Pulmonary artery endothelial cell (primary cell): ENCODE measurements at regions not wholly inside any gene's neighbourhood (a gene's known extent, or its start where the extent isn't known, plus 50 kb on each side); places are given as distances from the start of the nearest gene placed in this dataset.

Experiments used
- DNase-seq: peaks from one replicate; pipeline ENCODE4 v3.0.0-alpha.2; 2011; ENCODE audit warnings: low read depth, low spot score

DNA sequence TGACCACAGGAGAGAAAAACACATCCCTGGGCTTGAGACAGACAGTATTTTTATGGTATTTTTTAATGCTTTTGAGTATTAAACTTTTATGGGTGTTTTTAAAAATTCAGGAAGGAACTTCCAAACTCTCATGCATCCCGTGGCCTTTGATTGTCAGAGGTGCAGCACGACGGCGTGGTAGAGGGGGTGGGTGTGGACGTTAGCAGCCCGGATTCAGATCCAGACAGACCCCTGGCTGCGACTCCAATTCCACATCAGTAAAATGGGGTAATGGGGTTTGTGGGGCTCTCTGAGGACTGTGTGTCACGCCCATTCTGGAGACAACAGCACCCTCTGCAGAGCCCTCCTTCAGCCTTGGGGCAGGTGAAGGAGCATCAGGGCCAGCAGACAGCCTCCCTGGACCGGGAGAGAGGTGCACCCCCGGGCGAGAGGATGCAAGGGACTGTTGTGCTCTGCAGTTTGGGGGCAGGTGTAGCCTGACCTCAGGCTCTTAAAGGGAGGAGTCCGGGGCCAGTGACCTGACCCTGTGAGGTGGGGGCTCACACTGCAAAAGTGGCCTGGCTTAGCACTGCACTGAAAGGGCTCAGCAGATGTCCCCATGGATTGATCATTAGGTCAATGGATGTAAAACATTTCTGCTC, 1024.3 kb downstream of the TBC1D22A start:
- DNase-seq = no peak

DNA sequence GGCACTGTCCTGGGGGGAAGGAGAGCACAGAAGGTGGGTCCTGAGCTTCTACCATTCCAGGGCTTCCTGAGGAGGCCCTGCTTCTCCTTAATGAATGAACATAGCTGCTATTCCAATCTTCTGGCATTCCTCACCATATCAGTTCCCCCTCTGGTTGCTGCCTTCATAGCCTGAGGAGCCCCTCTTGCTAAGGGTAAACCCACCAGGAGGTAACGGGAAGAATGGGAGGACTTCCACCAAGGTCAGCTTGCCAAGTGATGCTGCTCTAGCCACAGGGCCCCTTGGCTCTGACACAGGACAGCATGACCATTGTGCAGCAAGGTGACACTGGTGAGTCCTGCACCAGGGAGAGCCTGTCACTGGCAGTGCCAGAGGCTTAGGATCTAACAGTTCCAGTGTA, 1022.5 kb downstream of the TBC1D22A start:
- DNase-seq = no peak

DNA sequence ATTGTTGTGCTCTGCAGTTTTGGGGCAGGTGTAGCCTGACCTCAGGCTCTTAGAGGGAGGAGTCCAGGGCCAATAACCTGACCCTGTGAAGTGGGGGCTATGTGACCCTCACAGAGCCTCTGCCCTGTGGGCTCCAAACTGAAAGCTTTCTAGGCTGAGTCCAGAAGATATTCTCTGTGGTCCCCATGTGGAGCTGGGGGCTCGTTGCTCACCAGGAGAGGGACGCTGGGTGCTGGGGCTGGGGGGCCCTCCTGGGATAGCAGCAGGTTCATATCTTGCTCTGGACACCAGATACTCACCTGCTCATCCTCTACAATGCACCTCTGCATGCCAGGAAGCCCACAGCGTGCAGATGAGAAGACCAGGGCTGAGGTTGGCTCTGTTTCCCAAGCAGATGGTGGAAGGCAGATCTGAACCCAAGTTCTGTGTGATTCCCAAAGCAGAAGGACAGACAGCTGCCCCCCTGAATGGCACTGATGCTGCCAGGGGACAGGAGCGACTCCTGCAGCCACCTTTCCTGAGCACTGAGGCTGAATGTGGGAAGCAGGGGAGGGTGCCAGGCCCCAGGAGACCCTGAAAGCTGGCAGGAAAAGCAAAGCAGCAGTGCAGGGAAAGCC, 1022.0 kb downstream of the TBC1D22A start:
- no peak for DNase-seq

DNA sequence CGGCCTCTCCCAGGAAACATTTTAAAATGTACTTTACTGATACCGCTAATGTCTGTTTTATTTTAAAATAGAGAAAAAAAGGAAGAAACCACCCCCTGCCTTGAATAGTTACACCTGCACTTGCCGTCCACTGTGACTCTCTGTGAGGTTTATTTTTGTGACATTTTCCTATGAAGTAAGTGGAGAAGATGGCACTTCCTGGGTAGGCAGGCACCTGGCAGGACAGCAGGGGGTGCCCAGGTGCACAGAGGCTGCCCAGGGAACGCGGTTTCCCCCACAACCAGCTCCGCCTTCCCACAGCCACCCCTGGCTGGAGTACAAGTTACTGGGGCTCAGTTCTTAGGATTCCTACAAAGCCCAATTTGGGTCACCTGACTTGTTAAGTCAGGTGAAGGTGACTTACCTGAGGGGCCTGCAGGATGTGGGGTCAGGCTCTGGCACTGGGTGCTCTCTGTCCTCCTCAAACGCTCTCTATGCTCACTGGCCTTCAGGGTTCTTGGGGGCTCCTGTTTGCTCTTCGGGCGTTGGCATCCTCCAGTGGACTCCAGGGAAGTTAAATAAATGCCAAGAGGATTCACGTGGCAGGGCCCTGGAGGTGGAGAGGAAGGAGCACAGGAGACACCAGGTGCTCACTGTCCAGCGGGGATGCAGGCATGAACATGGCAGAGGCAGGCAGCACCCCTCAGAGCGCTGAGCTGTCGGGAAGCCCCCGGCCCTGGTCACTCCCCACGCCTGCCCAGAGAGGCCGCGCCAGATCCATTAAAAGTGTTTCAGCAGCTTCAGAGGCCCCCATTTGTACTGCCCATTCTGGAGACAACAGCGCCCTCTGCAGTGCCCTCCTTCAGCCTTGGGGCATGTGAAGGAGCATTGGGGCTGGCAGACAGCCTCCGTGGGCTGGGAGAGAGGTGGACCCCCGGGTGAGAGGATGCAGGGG, 1021.2 kb downstream of the TBC1D22A start:
- no peak for DNase-seq

DNA sequence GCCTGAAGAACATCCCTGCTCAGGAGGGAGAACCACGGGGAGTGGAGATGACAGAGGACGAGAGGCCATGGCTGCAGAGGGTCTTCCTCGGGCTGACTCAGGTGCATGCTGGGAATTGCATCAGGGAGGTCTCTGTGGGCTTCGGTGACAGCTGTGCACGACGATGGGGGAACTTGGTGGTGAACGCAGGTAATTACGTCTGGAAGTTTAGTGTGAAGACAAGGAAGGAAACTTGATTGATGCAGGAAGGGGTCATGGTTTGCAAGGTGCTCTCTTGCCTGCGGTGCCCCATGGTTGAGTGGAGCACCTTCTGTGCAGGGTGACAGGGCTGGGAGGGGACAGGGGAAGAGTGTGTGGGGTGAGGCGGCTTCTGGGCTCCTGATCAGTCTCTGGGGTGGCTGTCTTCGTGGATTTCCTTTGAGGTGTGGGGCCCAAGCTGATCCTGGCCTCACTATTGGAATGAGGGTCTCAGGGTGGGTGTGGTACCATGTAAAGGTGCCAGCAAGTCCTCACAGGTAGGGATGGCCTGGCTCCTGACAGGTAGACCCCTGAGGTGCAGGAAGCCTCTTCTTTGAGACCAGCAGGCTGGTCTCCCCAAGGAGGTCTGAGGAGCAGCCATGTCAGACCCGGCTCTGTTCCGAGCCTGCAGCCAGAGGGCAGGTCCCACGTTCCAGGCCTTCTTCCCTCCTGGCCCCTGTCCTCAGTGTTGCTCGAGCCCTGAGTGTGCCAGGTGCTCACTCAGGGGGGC, 1020.1 kb downstream of the TBC1D22A start:
- DNase-seq = no peak

DNA sequence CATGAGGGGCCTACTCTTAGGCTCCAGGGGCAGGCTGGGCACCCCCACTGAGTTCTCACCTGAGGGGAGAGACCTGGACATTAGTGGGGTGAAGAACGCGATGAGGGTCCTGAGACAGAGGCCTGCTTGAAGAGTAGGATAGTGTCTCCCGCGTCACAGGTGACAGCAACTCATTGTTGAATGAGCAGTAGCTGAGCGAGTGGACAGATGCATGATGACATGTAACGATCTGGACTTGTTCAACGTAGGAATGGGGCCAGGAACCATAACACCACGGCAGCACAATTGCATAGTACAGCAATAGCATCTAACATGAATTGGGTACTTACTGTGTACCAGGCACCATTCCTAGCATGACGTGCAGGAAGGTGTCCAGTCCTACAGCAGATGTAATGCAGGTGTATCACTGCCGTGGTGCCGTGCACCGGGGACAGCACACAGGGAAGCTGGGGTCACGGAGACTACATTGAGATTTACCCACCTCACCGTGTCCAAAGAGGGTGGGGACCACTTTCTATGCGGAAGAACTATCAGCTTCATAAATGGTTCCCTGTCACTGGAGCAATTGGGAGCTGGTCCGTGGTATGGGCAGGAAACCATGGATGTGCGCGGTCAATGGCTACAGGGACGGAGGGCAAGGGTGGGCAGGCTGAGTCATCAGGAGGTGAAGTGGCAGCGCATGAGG, 1019.1 kb downstream of the TBC1D22A start:
- DNase-seq = no peak

DNA sequence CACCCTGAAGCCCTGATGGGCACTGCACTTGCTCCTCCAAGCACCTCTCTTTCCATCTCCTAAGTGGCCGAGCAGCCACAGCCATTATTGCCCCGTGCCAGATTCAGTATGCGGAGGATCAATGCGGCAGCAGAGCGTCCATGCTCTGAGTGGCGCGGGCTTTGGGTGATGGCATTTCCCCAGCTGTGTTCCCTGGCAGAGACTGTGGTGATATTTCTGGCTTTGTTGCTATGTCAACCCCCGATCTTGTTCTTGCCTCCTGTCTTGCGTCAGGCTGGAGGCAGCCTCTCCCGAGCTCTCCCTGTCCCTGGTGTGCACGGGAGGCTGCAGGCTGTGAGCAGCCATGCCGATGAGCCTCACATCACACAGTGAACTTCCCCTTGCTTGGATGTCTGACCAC, 1018.6 kb downstream of the TBC1D22A start:
- no peak for DNase-seq

DNA sequence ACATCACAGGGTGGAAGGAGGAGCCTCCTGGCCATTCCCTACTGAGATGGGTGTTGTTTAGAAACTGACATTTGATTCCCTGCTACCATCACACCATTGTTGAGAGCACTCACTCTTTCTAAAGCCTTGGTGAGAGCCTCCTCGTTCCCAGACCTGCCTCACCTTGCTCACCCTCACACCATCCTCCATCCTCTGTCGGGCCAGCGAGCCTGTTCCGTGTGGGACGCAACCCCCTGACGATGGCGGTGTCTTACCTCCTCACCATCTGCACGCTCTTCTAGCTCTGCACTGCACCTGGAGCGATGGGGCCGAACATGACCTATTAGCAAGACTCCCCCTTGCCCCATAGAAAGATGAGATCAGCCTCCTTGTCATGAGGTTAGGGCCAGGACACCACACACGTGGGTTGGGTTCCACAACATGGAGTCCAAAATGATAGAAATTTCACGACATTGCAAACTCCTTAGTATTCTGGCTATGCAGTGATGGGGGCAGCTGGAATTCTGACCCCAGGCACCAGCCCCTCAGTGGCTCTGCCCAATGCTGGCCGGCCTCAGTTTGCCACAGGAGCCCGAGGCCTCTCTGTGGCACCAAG, 1017.9 kb downstream of the TBC1D22A start:
- no peak for DNase-seq

DNA sequence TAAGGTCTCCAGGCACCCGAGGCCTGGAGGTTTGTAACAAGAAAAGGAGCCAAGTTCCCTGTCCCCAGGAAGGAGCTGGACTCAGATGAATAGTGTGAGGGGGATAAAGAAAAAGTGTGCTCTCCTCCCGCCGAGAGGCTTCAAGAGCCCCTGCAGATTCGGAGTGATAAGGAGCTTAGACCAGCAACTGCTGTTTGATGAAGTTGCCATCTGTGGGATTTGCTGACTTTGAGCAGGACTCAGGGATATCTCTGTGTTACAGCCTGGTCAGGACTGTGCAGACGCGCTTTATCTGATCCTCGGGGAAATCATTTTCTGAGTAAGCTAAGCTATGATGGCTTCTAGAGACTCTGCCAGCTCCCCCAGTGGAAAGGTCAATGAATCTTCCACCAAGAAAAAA, 1017.0 kb downstream of the TBC1D22A start:
- no peak for DNase-seq

DNA sequence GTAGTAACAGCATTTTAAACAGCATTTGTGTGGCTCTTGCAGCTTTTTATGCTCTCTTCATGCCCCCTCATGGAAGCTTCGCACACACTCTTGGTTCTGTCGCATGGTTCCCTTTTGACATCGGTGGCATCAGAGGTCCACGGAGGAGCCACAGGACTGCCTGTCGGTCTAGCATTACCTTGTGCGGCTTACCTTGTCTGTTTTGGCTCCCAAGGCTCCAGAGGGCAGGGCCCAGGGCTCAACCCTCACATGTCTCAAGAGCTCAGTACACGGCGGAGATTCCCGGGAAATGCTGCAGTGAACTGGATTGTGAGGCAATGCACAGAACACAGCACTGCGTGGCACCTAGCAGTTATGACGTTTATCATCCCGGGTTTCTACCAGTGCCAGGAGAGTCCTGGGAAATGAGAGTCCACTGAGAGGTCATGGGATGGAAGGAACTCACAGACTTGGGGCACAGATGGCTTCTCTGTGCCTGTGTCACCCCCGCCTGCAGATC, 1015.8 kb downstream of the TBC1D22A start:
- DNase-seq = no peak

DNA sequence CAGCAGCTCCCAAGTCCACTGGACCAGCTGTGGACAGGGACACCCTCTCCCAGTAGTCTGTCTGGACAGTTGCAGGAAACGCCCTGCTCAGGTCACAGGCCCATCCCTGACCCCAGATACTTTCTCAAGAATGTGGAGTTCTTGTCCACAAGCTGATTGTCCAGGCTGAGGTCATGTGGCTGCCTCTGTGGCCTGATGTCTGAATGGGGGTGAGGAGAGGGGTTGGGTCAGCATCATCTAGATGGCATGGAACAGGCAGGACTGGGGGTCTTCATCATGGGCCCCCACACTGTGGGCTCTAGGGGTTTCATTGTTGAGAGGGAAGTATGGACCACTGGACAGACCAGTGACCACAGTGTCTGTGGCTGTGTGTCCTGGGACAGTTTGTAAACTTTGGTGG, 1015.0 kb downstream of the TBC1D22A start:
- no peak for DNase-seq

DNA sequence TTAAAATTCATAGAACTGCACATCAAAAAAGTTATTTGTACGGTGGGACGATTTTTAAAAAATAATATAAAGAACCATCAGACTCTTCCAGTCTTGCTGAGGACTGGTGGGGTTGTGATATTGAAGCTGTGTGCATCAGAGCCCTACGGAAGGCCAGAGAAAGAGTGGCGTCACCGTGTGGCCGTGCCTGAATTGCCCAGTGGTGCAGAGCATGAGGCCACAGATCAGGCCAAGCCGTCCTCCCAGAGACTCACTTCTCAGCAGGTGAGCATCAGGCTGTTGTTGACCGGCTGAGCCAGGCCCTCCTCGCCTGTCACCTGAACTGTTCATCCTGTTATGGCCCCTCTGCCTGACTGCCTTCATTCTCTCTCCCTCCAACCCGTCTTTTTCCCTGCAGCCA, 1013.9 kb downstream of the TBC1D22A start:
- DNase-seq = no peak

DNA sequence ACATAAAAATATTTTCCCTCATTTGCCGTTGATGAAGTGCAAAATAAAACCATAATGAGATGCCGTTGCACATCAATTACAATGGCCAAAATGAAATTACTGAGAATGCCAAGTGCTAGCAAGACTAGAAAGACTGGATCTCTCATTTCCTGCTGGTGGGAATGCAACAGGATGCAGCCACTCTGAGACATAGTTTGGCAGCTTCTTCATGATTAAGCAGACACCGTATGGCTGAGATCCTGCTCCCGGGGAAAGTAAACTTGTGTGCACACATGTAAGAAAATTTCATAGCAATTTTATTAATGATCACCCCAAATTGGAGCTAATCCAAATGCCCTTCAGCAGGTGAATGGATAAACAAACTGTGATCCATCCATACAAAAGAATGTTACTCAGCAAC, 1013.2 kb downstream of the TBC1D22A start:
- no peak for DNase-seq

DNA sequence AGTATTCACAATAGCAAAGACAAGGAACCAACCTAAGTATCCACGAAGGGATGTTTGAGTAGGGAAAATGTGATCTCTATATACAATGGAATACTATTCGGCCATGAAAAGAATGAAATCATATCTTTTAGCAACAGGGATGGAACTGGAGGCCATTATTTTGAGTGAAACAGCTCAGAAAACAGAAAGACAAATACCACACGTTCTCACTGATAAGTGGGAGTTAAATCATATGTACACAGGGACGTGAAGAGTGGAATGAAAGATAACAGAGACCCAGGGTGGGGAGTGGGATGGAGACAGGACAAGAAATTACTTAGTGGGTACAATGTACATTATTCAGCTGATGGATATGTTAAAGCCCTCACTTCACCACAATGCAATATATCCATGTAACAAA, 1012.7 kb downstream of the TBC1D22A start:
- DNase-seq = no peak

DNA sequence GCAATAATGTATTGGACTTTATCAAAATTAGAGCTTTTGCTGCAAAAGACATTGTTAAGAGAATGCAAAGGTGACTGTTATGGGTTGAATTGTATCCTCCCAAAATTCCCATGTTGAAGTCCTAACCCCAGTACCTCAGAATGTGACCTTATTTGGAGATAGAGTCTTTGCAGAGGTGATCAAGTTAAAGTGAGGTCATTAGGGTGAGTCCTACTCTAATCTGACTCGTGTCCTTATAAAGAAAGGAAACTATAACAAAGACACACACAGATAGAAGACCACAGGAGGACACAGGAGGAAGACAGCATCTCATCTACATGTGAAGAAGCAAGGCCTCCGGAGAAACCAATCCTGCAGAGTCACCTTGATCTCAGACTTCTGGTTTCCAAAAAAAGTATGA, 1011.2 kb downstream of the TBC1D22A start:
- DNase-seq = no peak

DNA sequence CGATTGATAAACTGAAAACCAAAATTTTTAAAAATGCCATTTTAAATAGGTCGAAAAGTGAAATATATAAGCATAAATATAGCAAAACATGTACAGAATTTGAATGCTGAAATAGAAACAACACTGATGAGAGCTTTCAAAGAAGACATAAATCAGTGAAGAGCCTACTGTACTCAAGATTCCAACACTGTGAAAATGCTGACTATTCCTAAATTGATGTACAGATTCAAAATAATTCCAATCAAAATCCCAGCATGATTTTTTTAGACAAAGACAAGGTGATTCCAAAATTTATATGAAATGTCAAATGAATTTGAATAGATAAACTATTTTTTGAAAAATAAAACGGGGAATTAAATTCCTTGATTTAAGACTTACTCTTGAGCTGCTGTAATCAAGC, 1010.4 kb downstream of the TBC1D22A start:
- DNase-seq = no peak

DNA sequence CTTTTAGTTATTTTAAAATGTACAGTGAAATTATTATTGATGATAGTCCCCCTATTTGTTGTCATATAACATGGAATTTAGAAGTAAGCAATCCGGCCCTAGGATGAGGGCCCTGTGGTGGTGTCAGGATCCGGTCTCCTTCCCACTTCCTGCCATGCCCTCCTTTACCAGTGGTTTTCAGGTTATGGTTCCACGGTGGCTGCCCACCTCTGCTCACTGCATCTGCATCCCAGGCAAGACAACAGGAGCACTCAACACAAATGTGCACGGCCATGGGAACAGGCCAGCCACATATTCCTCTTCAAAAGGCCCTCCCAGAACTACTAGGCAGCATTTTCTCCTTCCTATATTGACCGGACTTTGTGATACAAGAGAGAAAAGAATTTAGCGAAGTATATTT, 1007.2 kb downstream of the TBC1D22A start:
- DNase-seq = no peak

DNA sequence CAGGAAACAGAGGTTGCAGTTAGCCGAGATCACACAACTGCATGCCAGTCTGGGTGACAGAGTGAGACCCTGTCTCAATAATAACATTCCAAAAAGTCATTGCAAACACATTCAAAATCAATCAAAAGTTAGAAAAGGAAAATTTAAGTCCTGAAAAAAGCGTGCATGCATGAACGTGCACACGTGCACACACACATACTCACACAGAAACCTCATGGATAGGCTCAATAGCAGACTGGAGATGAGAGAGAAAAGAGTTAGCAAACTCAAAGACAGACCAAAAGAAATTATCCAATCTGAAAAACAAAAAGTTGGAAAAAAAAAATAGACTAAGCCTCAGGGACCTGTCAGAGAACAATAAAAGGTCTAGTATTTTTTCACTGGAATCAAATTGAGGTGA, 1005.6 kb downstream of the TBC1D22A start:
- no peak for DNase-seq

DNA sequence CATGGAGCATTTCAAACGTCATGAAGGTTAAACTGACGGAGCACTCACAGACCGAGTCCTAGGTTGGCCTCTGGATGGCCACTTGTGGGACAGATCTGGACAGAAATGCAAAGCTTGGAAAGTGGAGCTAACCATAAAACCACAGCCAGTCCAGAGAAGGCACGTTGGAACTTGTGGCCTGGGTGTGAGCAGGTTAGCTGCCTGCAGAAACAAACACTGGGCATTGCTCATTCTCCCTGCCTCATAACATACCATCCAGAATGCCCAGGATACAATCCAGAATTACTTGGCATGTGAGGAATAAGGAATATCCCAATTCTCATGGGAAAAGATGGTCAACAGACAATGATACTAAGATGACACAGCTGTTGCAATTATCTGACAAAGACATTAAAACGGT, 1005.0 kb downstream of the TBC1D22A start:
- DNase-seq = no peak

DNA sequence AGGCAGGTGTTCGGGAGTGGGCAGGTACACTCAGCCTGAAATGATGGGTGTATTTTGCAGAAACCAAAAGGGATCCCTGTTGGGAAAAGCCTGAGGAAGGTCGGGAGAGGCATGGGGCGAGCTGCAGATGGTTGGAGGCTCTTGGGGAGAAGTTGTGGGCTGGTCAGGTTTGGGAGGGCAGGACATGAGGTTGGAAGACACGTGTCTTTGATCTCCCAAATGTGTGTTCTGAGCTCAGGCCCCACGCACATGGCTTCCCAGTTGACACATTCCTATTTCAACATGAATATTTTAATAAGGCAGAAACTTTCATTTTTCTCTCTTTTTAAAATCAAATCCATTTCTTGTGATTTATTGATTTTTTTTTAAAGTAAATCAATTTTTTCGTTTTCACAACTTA, 1003.3 kb downstream of the TBC1D22A start:
- no peak for DNase-seq

DNA sequence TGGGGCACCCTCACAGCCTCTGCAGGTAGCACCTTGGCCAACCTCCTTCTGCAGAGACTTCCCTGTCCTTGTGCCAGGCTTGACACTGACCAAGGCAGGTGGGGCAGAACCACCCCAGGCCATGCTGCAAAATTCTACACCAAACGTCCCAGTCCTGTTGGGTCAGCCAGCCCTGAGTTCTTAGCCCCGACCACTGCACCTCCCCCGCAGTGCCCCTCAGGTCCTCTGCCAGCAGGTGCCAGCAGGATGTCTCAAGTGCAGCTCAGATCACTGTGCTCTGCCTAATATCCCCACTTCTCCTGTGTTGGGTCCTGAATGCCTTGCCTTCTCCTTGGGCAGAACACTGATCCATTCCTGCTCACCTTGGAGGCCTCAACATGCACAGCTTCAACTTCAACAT, 999.7 kb downstream of the TBC1D22A start:
- DNase-seq = no peak
